GM23338 (cell line): ENCODE measurements at regions not wholly inside any gene's neighbourhood (a gene's known extent, or its start where the extent isn't known, plus 50 kb on each side); places are given as distances from the start of the nearest gene placed in this dataset.

ENCODE experiments used
- ATAC-seq: fragments of 200-7000 bp; cut with Tn5 transposase; 3 replicates; pipeline ENCODE4 v1.9.1; 2020
- DNase-seq: peaks from one replicate; pipeline ENCODE4 v3.0.0-alpha.2; 2015; ENCODE audit warnings: low spot score
- H2AFZ ChIP-seq: fragments of 200-600 bp; sonication (generic); 2 replicates; pipeline ENCODE4 v1.8.0; 2016; ENCODE audit warnings: antibody characterized with exemption, mild to moderate bottlenecking, moderate library complexity
- H3F3A ChIP-seq: fragments of 200-600 bp; sonication (generic); replicated peaks from 2 replicates; pipeline ENCODE4 v1.8.0; 2017; ENCODE audit warnings: antibody characterized with exemption, mixed run types, low read depth
- H3K27ac ChIP-seq: fragments of 200-600 bp; sonication (generic); 2 replicates; pipeline ENCODE4 v1.6.1; 2016; ENCODE audit warnings: low read depth
- H3K27me3 ChIP-seq: fragments of 200-600 bp; sonication (generic); 2 replicates; pipeline ENCODE4 v1.8.0; 2016; ENCODE audit warnings: mild to moderate bottlenecking, mixed run types, moderate library complexity; ENCODE audit not compliant: insufficient read depth
- H3K36me3 ChIP-seq: fragments of 200-600 bp; sonication (generic); 2 replicates; pipeline ENCODE4 v1.8.0; 2016; ENCODE audit warnings: mild to moderate bottlenecking; ENCODE audit not compliant: insufficient read depth
- H3K4me1 ChIP-seq: fragments of 200-600 bp; sonication (generic); 2 replicates; pipeline ENCODE4 v1.8.0; 2016; ENCODE audit warnings: mild to moderate bottlenecking, moderate library complexity; ENCODE audit not compliant: insufficient read depth
- H3K4me2 ChIP-seq: fragments of 200-600 bp; sonication (generic); 2 replicates; pipeline ENCODE4 v1.7.1; 2017; ENCODE audit warnings: mixed run types
- H3K4me3 ChIP-seq: fragments of 200-600 bp; sonication (generic); 2 replicates; pipeline ENCODE4 v1.6.1; 2016; ENCODE audit warnings: mixed run types
- H3K79me2 ChIP-seq: fragments of 200-600 bp; sonication (generic); replicated peaks from 2 replicates; pipeline ENCODE4 v1.8.0; 2017; ENCODE audit warnings: mild to moderate bottlenecking; ENCODE audit not compliant: insufficient read depth
- H3K9me2 ChIP-seq: fragments of 200-600 bp; sonication (generic); 2 replicates; pipeline ENCODE4 v1.8.0; 2017; ENCODE audit not compliant: insufficient read depth
- H4K20me1 ChIP-seq: fragments of 200-600 bp; sonication (generic); replicated peaks from 2 replicates; pipeline ENCODE4 v1.8.0; 2017; ENCODE audit warnings: mild to moderate bottlenecking; ENCODE audit not compliant: insufficient read depth
- H3K27ac Mint-ChIP-seq: 2 replicates; pipeline ENCODE4 v1.8.0; 2020; ENCODE audit warnings: inconsistent platforms, mild to moderate bottlenecking, moderate library complexity, mixed read lengths
- H3K27me3 Mint-ChIP-seq: 3 replicates; pipeline ENCODE4 v1.8.0; 2022; ENCODE audit warnings: low read depth, mild to moderate bottlenecking, moderate library complexity, mixed read lengths, inconsistent platforms; ENCODE audit not compliant: insufficient read depth, poor library complexity
- H3K36me3 Mint-ChIP-seq: 3 replicates; pipeline ENCODE4 v1.8.0; 2021; ENCODE audit warnings: low read depth, mild to moderate bottlenecking, inconsistent platforms, moderate library complexity, mixed read lengths
- H3K4me1 Mint-ChIP-seq: 3 replicates; pipeline ENCODE4 v1.8.0; 2020; ENCODE audit warnings: mild to moderate bottlenecking, inconsistent platforms, mixed read lengths
- H3K4me3 Mint-ChIP-seq: 3 replicates; pipeline ENCODE4 v1.8.0; 2021; ENCODE audit warnings: moderate library complexity, mild to moderate bottlenecking, inconsistent platforms, mixed read lengths
- H3K9me3 Mint-ChIP-seq: 3 replicates; pipeline ENCODE4 v1.8.0; 2020; ENCODE audit warnings: moderate library complexity, mild to moderate bottlenecking, inconsistent platforms, mixed read lengths
- CREB1 ChIP-seq: fragments of 250-450 bp; sonication (Bioruptor Pico); IDR thresholded peaks from 2 replicates; pipeline ENCODE4 v1.5.0; 2020; ENCODE audit warnings: low read depth, mild to moderate bottlenecking, moderate library complexity
- EZH2 ChIP-seq: fragments of 200-600 bp; sonication (generic); IDR thresholded peaks from one replicate; pipeline ENCODE4 v1.8.0; 2017; ENCODE audit warnings: antibody characterized with exemption, mild to moderate bottlenecking, low read depth; ENCODE audit not compliant: unreplicated experiment
- EZH2phosphoT487 ChIP-seq: fragments of 200-600 bp; sonication (generic); IDR thresholded peaks from one replicate; pipeline ENCODE4 v1.8.1; 2018; ENCODE audit warnings: antibody characterized with exemption; ENCODE audit not compliant: unreplicated experiment
- JUNB ChIP-seq: IDR thresholded peaks from one replicate; pipeline ENCODE4 v1.6.1; 2016; ENCODE audit warnings: antibody characterized with exemption; ENCODE audit not compliant: unreplicated experiment
- NANOG ChIP-seq: IDR thresholded peaks from 2 replicates; pipeline ENCODE4 v1.6.1; 2016; ENCODE audit warnings: antibody characterized with exemption, borderline replicate concordance
- REST ChIP-seq: IDR thresholded peaks from one replicate; pipeline ENCODE4 v1.6.1; 2018; ENCODE audit warnings: antibody characterized with exemption; ENCODE audit not compliant: unreplicated experiment
- STAT1 ChIP-seq: IDR thresholded peaks from one replicate; pipeline ENCODE4 v1.6.1; 2016; ENCODE audit warnings: antibody characterized with exemption; ENCODE audit not compliant: unreplicated experiment
- ZNF462 ChIP-seq: fragments of 250-450 bp; sonication (Bioruptor Pico); IDR thresholded peaks from 2 replicates; pipeline ENCODE4 v1.5.0; 2020; ENCODE audit warnings: mild to moderate bottlenecking, moderate library complexity
- TF ChIP-seq, protein P1 (sequence below): IDR thresholded peaks from 2 replicates; pipeline ENCODE4 v1.6.1; 2016; ENCODE audit warnings: antibody characterized with exemption

DNA sequence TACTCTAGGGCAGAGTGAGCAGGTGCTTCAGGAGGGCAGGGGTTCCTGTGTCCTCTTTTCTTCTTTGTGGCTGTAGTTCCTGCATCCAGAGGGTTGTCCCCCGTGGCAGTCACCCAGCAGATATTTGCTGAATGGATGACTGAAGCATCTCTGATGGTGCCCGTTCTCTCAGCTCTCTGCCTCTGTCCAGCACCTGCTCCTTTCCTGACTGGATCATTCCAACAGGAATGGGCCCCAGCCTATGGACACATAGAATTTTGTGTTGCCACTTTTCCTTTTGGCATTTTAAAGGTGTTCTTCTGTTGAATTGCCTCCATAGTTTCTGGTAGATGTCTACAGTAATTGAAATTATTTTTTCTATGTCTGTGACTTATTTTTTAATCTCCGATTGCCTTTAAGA lies 372.5 kb upstream of the C1orf174 start:
- Histone ChIP-seq H3K79me2 (no peaks in the 10 kb centered on the region), H3K27me3 (no peaks in the 10 kb centered on the region), H3K36me3 (no peaks in the 10 kb centered on the region), H2AFZ (no peak overlapping the region), H4K20me1 (no peaks in the 10 kb centered on the region), H3K4me3 (no peak overlapping the region), H3K27ac (no peak overlapping the region), H3K4me1 (no peaks in the 10 kb centered on the region), H3K9me2 (no peaks in the 10 kb centered on the region), H3K4me2 (no peak overlapping the region), H3F3A (no peaks in the 10 kb centered on the region)
- Mint-ChIP-seq H3K27me3 (peaks cover 1% of the 10 kb centered on the region), H3K27ac (no peak overlapping the region), H3K9me3 (peaks cover 98% of the 10 kb centered on the region), H3K4me1 (peaks cover 4% of the 10 kb centered on the region; the same call in 1 of the 3 replicates), H3K36me3 (peaks cover 32% of the 10 kb centered on the region; the same call in 2 of the 3 replicates), H3K4me3 (no peak overlapping the region)
- ATAC-seq (no peak), DNase-seq (no peak)
- TF ChIP-seq JUNB (no peak), NANOG (no peak), CREB1 (no peak), EZH2 (no peak), ZNF462 (CRISPR knock-in tag) (no peak), STAT1 (no peak), REST (no peak), EZH2phosphoT487 (no peak)
- TF ChIP-seq, protein P1, sequence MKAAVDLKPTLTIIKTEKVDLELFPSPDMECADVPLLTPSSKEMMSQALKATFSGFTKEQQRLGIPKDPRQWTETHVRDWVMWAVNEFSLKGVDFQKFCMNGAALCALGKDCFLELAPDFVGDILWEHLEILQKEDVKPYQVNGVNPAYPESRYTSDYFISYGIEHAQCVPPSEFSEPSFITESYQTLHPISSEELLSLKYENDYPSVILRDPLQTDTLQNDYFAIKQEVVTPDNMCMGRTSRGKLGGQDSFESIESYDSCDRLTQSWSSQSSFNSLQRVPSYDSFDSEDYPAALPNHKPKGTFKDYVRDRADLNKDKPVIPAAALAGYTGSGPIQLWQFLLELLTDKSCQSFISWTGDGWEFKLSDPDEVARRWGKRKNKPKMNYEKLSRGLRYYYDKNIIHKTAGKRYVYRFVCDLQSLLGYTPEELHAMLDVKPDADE = no peak
